ENCODE measurements at regions not wholly inside any gene's neighbourhood (a gene's known extent, or its start where the extent isn't known, plus 50 kb on each side); places are given as distances from the start of the nearest gene placed in this dataset.

DNA sequence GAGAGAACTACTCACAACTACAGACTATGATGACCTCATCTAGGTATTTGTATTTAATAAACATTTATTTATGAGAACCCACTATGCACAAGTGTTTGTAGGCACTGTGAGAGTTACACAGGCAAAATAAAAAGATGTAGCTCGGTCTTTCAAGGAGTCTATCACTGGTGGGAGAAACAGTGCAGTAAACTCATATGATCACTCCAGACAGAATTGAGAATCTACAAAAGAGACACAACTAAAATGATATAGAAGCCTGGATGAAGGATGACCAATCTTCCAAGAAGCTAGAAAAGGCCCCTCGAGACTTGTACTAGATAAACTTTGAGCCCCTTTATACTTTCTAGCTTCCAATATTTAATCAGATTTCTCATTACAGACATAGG, 70.2 kb upstream of the ZBTB20 start:
- Histone ChIP-seq H3K4me3 (no peak overlapping the region), H3K27ac (no peak overlapping the region), H3K4me1 (peaks cover 0 to 22% (median 8%) of the 10 kb centered on the region in 12 donors), H3K9me3 (no peaks in the 10 kb centered on the region), H3K27me3 (no peaks in the 10 kb centered on the region), H3K36me3 (no peaks in the 10 kb centered on the region)
- TF ChIP-seq POLR2A (IDR thresholded peaks at IDR 0.05): no peak
- TF ChIP-seq, protein P1, sequence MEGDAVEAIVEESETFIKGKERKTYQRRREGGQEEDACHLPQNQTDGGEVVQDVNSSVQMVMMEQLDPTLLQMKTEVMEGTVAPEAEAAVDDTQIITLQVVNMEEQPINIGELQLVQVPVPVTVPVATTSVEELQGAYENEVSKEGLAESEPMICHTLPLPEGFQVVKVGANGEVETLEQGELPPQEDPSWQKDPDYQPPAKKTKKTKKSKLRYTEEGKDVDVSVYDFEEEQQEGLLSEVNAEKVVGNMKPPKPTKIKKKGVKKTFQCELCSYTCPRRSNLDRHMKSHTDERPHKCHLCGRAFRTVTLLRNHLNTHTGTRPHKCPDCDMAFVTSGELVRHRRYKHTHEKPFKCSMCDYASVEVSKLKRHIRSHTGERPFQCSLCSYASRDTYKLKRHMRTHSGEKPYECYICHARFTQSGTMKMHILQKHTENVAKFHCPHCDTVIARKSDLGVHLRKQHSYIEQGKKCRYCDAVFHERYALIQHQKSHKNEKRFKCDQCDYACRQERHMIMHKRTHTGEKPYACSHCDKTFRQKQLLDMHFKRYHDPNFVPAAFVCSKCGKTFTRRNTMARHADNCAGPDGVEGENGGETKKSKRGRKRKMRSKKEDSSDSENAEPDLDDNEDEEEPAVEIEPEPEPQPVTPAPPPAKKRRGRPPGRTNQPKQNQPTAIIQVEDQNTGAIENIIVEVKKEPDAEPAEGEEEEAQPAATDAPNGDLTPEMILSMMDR (IDR thresholded peaks at IDR 0.05): no peak
- 7 to 21% (median 13%) methylated on average over 2 of the region's 2 CpGs for WGBS, 4 donors
- no peak for ATAC-seq
- intact Hi-C loops (cut with DNase I): loop anchor here (1.0 to 10.0 kb wide), 10 partner anchors 348 to 598 kb away; no protein-coding TSS in a partner anchor
- no peak for DNase-seq

DNA sequence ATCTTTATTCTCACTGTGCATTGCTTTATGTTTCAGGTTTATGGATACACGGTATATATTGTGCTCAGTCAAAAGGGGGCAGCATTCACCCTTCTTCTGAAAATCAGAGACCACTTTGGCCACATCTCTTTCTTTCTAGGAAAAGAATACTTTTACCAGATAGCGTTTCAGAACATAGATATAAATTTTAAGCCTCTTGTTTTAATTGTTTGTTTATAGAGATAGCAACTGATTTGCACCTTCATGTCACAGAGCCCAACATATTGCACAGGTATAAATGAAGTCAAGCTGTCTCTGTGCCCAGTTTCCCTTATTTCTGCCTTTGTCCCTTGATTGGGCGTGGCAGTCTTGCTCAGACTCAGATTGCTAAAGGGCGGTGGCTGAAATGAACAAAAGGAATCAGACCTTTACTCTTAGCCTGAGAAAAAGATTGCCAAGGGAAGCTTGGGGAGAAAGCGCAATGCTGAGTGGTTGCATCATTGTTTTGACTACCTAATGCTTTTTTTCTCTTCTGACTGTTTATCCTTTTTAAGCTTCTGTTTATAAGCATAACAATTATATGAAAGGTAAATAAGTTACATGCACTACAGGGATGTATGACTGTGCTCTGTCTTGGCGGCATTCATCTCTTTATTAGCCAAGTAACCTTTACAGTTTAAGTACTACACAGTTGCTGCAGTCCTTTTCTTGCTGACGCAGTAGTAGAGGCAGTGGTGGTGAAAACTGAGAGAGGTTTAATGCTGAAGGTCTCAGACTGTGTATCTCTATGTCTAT, 70.8 kb upstream of the ZBTB20 start:
- H3K27ac ChIP-seq: no peak overlapping the region
- H3K27me3 ChIP-seq: no peaks in the 10 kb centered on the region
- peaks cover 0 to 22% (median 8%) of the 10 kb centered on the region in 12 donors for H3K4me1 ChIP-seq
- peak; percentile 65 to 85 (median 74) for ATAC-seq
- DNase-seq: peak in 3 of 5 donors; percentile 23 to 36 (median 28)
- TF ChIP-seq POLR2A (IDR thresholded peaks at IDR 0.05): no peak
- TF ChIP-seq, protein P1 (IDR thresholded peaks at IDR 0.05): peak; percentile 47 to 83 (median 71)
- H3K4me3 ChIP-seq: no peak overlapping the region
- H3K36me3 ChIP-seq: no peaks in the 10 kb centered on the region
- WGBS, 4 donors: 35 to 43% (median 41%) methylated on average over 7 of the region's 7 CpGs
- intact Hi-C loops (cut with DNase I): loop anchor here (1.0 to 10.0 kb wide), 12 partner anchors 347 to 597 kb away; no protein-coding TSS in a partner anchor
- H3K9me3 ChIP-seq: no peaks in the 10 kb centered on the region

DNA sequence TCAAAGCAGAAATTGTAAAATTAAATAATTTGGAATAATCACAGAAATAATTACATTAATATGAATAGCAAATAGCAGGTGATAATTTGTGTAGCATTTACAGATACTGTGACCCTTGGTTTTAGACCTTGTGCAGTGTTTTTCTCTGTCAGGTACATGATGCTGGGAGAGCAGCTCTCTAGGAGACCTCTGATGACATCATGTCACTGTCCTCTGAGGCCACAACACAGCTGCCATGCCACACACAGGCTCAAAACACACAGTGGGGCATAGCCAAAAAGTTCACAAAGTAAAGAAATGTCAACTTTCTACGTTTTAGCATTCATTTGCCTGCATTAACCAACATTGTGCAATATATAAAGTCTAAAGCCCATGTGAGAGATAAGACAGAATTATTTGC, 71.8 kb upstream of the ZBTB20 start:
- TF ChIP-seq, protein P1 (IDR thresholded peaks at IDR 0.05): no peak
- TF ChIP-seq POLR2A (IDR thresholded peaks at IDR 0.05): no peak
- WGBS, 4 donors: 60 to 85% (median 68%) methylated on average over 1 of the region's 1 CpG
- H3K4me3 ChIP-seq: no peak overlapping the region
- H3K9me3 ChIP-seq: no peaks in the 10 kb centered on the region
- H3K4me1 ChIP-seq: peaks cover 0 to 22% (median 8%) of the 10 kb centered on the region in 12 donors
- H3K36me3 ChIP-seq: no peaks in the 10 kb centered on the region
- intact Hi-C loops (cut with DNase I): loop anchor here (1.0 to 10.0 kb wide), 11 partner anchors 346 to 596 kb away; no protein-coding TSS in a partner anchor
- no peaks in the 10 kb centered on the region for H3K27me3 ChIP-seq
- no peak for ATAC-seq
- H3K27ac ChIP-seq: no peak overlapping the region
- DNase-seq: no peak

DNA sequence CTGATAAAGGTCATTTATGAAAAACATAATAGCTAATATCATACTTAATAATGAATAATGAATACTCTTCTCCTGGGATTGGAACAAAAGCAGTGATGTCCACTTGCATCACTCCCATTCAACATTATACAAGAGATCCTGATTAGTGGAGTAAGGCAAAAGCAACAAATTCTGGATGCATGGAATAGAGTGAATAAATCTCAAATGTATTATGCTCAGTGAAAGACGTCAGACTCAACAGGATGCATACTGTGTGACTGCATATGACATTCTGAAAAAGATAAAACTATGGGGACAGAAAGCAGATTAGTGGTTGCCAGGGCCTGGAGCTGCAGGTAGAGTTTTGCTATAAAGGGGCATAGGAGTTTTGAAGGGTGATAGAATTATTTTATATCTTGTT, 77.6 kb upstream of the ZBTB20 start:
- no peaks in the 10 kb centered on the region for H3K27me3 ChIP-seq
- no peak overlapping the region for H3K4me3 ChIP-seq
- intact Hi-C loops (cut with DNase I): no loop called here
- no peaks in the 10 kb centered on the region for H3K36me3 ChIP-seq
- no peak overlapping the region for H3K27ac ChIP-seq
- ATAC-seq: no peak
- H3K9me3 ChIP-seq: no peaks in the 10 kb centered on the region
- WGBS, 4 donors: 65 to 71% (median 68%) methylated on average over 1 of the region's 1 CpG
- DNase-seq: no peak
- TF ChIP-seq POLR2A (IDR thresholded peaks at IDR 0.05): no peak
- TF ChIP-seq, protein P1 (IDR thresholded peaks at IDR 0.05): no peak
- peaks cover 0 to 4% (median 0%) of the 10 kb centered on the region in 12 donors for H3K4me1 ChIP-seq

Measured in heart left ventricle (tissue), 16 donors.